UCSD-AML1 (cell line): ENCODE measurements at regions not wholly inside any gene's neighbourhood (a gene's known extent, or its start where the extent isn't known, plus 50 kb on each side); places are given as distances from the start of the nearest gene placed in this dataset.
"Not testable (repeated sequence)": the region's sequence is repeated elsewhere in the genome, so short reads cannot be mapped to it uniquely, and the experiment has no call there.

ENCODE experiments used
- DNase-seq: peaks from one replicate; lab custom pipeline; 2025; ENCODE audit not compliant: unreplicated experiment; lab: John Stamatoyannopoulos, UW

- no peak for DNase-seq
Measured at GRCh38 chr12:97711392-97711791, 248.8 kb downstream of the RMST start.

GRCh38 chr12:97713270-97713669 lies 250.7 kb downstream of the RMST start:
- DNase-seq = no peak

- DNase-seq = no peak
Measured at GRCh38 chr12:97714107-97714563, 251.5 kb downstream of the RMST start.

GRCh38 chr12:97716356-97716755 lies 253.8 kb downstream of the RMST start:
- no peak for DNase-seq

GRCh38 chr12:97723801-97724200 lies 261.2 kb downstream of the RMST start:
- DNase-seq = not testable (repeated sequence)

- DNase-seq = no peak
Measured at GRCh38 chr12:97745406-97746101, 282.9 kb downstream of the RMST start.

- DNase-seq = no peak
Measured at GRCh38 chr12:97748298-97748697, 285.7 kb downstream of the RMST start.

- DNase-seq = no peak
Measured at GRCh38 chr12:97751704-97752103, 289.1 kb downstream of the RMST start.

- DNase-seq = no peak
Measured at GRCh38 chr12:97752129-97752528, 289.5 kb downstream of the RMST start.

GRCh38 chr12:97753332-97753731 lies 290.7 kb downstream of the RMST start:
- DNase-seq = no peak

- DNase-seq = no peak
Measured at GRCh38 chr12:97754306-97754705, 291.7 kb downstream of the RMST start.

GRCh38 chr12:97756066-97756666 lies 293.6 kb downstream of the RMST start:
- no peak for DNase-seq

GRCh38 chr12:97756741-97757140 lies 294.1 kb downstream of the RMST start:
- no peak for DNase-seq

GRCh38 chr12:97757481-97758193 lies 295.0 kb downstream of the RMST start:
- no peak for DNase-seq

- no peak for DNase-seq
Measured at GRCh38 chr12:97758194-97758501, 295.5 kb downstream of the RMST start.

- no peak for DNase-seq
Measured at GRCh38 chr12:97758586-97758985, 296.0 kb downstream of the RMST start.

GRCh38 chr12:97760601-97761000 lies 298.0 kb downstream of the RMST start:
- DNase-seq = no peak

- no peak for DNase-seq
Measured at GRCh38 chr12:97763113-97763512, 300.5 kb downstream of the RMST start.

GRCh38 chr12:97764700-97765099 lies 302.1 kb downstream of the RMST start:
- no peak for DNase-seq

GRCh38 chr12:97767347-97767746 lies 304.7 kb downstream of the RMST start:
- DNase-seq = no peak

GRCh38 chr12:97778111-97778510 lies 315.5 kb downstream of the RMST start:
- DNase-seq = no peak

GRCh38 chr12:97781342-97781741 lies 318.7 kb downstream of the RMST start:
- no peak for DNase-seq
